HEK293 (cell line): ENCODE measurements at regions not wholly inside any gene's neighbourhood (a gene's known extent, or its start where the extent isn't known, plus 50 kb on each side); places are given as distances from the start of the nearest gene placed in this dataset.

Experiments
- TCF7L2 ChIP-seq: IDR thresholded peaks from 2 replicates; pipeline ENCODE4 v1.6.1; 2011; ENCODE audit warnings: low read depth, mild to moderate bottlenecking, inconsistent platforms, low read length, moderate library complexity, borderline replicate concordance
- YY1 ChIP-seq: fragments of 450-650 bp; formaldehyde crosslinking; IDR thresholded peaks from 2 replicates; pipeline ENCODE4 v1.5.1; 2018; ENCODE audit warnings: missing biosample characterization, missing genetic modification characterization
- ZBTB1 ChIP-seq: fragments of 450-650 bp; formaldehyde crosslinking; IDR thresholded peaks from 2 replicates; pipeline ENCODE4 v1.5.1; 2016; ENCODE audit warnings: missing biosample characterization, missing genetic modification characterization
- ZBTB11 ChIP-seq: fragments of 450-650 bp; formaldehyde crosslinking; conservative IDR thresholded peaks from 2 replicates; pipeline ENCODE4 v1.5.1; 2016; ENCODE audit warnings: low read depth, missing biosample characterization, missing genetic modification characterization
- ZBTB7A ChIP-seq: fragments of 450-650 bp; formaldehyde crosslinking; IDR thresholded peaks from 2 replicates; pipeline ENCODE4 v1.5.1; 2016; ENCODE audit warnings: low read depth, missing biosample characterization, missing genetic modification characterization
- ZNF354C ChIP-seq: fragments of 450-650 bp; formaldehyde crosslinking; IDR thresholded peaks from 2 replicates; pipeline ENCODE4 v1.5.1; 2016; ENCODE audit warnings: missing biosample characterization, missing genetic modification characterization, low read depth, borderline replicate concordance
- ZNF391 ChIP-seq: fragments of 450-650 bp; formaldehyde crosslinking; IDR thresholded peaks from 2 replicates; pipeline ENCODE4 v1.5.1; 2016; ENCODE audit warnings: low read depth, missing biosample characterization, missing genetic modification characterization, borderline replicate concordance
- ZNF626 ChIP-seq: fragments of 450-650 bp; sonication (Bioruptor Pico); formaldehyde crosslinking; IDR thresholded peaks from 2 replicates; pipeline ENCODE4 v1.5.1; 2018; ENCODE audit warnings: missing biosample characterization, missing genetic modification characterization, inconsistent platforms
- ZNF747 ChIP-seq: fragments of 450-650 bp; formaldehyde crosslinking; IDR thresholded peaks from 2 replicates; pipeline ENCODE4 v1.5.1; 2016; ENCODE audit warnings: missing biosample characterization, missing genetic modification characterization
- ZNF830 ChIP-seq: fragments of 450-650 bp; IDR thresholded peaks from 2 replicates; pipeline ENCODE4 v1.5.0; 2018; ENCODE audit warnings: missing biosample characterization, missing genetic modification characterization, low read depth, mild to moderate bottlenecking, moderate library complexity
- TF ChIP-seq, protein P1 (sequence below): fragments of 450-650 bp; formaldehyde crosslinking; IDR thresholded peaks from 2 replicates; pipeline ENCODE4 v1.5.1; 2016; ENCODE audit warnings: missing biosample characterization, missing genetic modification characterization, low read depth
- TF ChIP-seq, protein P2 (sequence below): fragments of 450-650 bp; formaldehyde crosslinking; IDR thresholded peaks from 2 replicates; pipeline ENCODE4 v1.5.1; 2016; ENCODE audit warnings: missing biosample characterization, missing genetic modification characterization
- TF ChIP-seq, protein P3 (sequence below): fragments of 450-650 bp; formaldehyde crosslinking; IDR thresholded peaks from 2 replicates; pipeline ENCODE4 v1.5.1; 2016; ENCODE audit warnings: missing biosample characterization, missing genetic modification characterization

DNA sequence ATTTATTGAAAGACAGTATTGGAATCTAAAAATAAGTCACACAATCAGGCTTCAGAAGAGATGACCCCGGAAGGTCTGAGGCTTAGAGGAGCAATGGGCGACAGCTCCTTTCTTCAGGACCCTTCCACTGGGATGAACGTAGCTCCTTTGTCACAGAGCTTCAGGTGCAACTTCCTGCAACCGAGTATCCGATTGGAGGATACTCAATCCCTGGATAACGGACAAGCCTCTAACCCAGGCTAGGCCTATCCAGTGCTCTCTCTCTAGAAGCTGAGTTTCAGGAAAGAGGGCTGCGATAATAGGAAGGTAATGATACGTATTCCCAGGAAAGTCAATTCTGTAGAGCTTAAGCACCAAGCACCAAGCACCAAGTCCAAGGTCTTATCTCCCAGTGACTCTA, 349.4 kb upstream of the NPSR1 start:
- TF ChIP-seq ZBTB11 (tag by site-specific recombination) (no peak), YY1 (tag by site-specific recombination) (no peak), ZNF830 (tag by site-specific recombination) (no peak), ZNF391 (tag by site-specific recombination) (no peak), ZNF626 (tag by site-specific recombination) (no peak), ZBTB1 (tag by site-specific recombination) (no peak), TCF7L2 (no peak), ZNF354C (tag by site-specific recombination) (no peak), ZNF747 (no peak), ZBTB7A (tag by site-specific recombination) (no peak)
- TF ChIP-seq, protein P1, sequence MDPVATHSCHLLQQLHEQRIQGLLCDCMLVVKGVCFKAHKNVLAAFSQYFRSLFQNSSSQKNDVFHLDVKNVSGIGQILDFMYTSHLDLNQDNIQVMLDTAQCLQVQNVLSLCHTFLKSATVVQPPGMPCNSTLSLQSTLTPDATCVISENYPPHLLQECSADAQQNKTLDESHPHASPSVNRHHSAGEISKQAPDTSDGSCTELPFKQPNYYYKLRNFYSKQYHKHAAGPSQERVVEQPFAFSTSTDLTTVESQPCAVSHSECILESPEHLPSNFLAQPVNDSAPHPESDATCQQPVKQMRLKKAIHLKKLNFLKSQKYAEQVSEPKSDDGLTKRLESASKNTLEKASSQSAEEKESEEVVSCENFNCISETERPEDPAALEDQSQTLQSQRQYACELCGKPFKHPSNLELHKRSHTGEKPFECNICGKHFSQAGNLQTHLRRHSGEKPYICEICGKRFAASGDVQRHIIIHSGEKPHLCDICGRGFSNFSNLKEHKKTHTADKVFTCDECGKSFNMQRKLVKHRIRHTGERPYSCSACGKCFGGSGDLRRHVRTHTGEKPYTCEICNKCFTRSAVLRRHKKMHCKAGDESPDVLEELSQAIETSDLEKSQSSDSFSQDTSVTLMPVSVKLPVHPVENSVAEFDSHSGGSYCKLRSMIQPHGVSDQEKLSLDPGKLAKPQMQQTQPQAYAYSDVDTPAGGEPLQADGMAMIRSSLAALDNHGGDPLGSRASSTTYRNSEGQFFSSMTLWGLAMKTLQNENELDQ (tag by site-specific recombination): no peak
- TF ChIP-seq, protein P2, sequence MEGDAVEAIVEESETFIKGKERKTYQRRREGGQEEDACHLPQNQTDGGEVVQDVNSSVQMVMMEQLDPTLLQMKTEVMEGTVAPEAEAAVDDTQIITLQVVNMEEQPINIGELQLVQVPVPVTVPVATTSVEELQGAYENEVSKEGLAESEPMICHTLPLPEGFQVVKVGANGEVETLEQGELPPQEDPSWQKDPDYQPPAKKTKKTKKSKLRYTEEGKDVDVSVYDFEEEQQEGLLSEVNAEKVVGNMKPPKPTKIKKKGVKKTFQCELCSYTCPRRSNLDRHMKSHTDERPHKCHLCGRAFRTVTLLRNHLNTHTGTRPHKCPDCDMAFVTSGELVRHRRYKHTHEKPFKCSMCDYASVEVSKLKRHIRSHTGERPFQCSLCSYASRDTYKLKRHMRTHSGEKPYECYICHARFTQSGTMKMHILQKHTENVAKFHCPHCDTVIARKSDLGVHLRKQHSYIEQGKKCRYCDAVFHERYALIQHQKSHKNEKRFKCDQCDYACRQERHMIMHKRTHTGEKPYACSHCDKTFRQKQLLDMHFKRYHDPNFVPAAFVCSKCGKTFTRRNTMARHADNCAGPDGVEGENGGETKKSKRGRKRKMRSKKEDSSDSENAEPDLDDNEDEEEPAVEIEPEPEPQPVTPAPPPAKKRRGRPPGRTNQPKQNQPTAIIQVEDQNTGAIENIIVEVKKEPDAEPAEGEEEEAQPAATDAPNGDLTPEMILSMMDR: no peak
- TF ChIP-seq, protein P3, sequence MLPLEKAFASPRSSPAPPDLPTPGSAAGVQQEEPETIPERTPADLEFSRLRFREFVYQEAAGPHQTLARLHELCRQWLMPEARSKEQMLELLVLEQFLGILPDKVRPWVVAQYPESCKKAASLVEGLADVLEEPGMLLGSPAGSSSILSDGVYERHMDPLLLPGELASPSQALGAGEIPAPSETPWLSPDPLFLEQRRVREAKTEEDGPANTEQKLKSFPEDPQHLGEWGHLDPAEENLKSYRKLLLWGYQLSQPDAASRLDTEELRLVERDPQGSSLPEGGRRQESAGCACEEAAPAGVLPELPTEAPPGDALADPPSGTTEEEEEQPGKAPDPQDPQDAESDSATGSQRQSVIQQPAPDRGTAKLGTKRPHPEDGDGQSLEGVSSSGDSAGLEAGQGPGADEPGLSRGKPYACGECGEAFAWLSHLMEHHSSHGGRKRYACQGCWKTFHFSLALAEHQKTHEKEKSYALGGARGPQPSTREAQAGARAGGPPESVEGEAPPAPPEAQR (tag by site-specific recombination): no peak
